Gastrocnemius medialis (tissue), 4 donors: ENCODE measurements at regions not wholly inside any gene's neighbourhood (a gene's known extent, or its start where the extent isn't known, plus 50 kb on each side); places are given as distances from the start of the nearest gene placed in this dataset.

Experiments
- ATAC-seq, 2 donors: fragments of 150-250 bp; one replicate each; pipeline ENCODE4 v1.9.1; 2016
- DNase-seq, 2 donors: peaks; one replicate each; pipeline ENCODE4 v3.0.0-alpha.2; 2019
- H3K27ac ChIP-seq, 4 donors: fragments of 200-600 bp; sonication (generic); 1 replicate in 1 of 4; 2 replicates in 3 of 4; pipeline ENCODE4 v1.5.1; 2016 to 2018; ENCODE audit warnings: mild to moderate bottlenecking in 2 of 4, moderate library complexity in 1 of 4
- H3K27me3 ChIP-seq, 3 donors: fragments of 200-600 bp; sonication (generic) in 2 of 3; 1 replicate in 1 of 3; 2 replicates in 2 of 3; pipeline versions ENCODE4 v1.5.1 to v1.6.0; 2016 to 2019; ENCODE audit warnings: mild to moderate bottlenecking in 1 of 3, moderate library complexity in 1 of 3
- H3K36me3 ChIP-seq, 2 donors: fragments of 200-600 bp; sonication (generic) in 1 of 2; one replicate each; pipeline ENCODE4 v1.5.1; 2017 to 2018
- H3K4me1 ChIP-seq, 2 donors: fragments of 200-600 bp; sonication (generic) in 1 of 2; one replicate each; pipeline ENCODE4 v1.5.1; 2016 to 2017; ENCODE audit warnings: mild to moderate bottlenecking in 2 of 2
- H3K4me3 ChIP-seq, 4 donors: fragments of 200-600 bp; sonication (generic) in 3 of 4; 1 replicate in 1 of 4; 2 replicates in 3 of 4; pipeline ENCODE4 v1.5.1; 2016 to 2019; ENCODE audit warnings: mild to moderate bottlenecking in 2 of 4
- H3K9me3 ChIP-seq, 3 donors: fragments of 200-600 bp; sonication (generic) in 2 of 3; 1 replicate in 1 of 3; 2 replicates in 2 of 3; pipeline ENCODE4 v1.5.1; 2016 to 2019
- POLR2A ChIP-seq, 2 donors: fragments of 450-650 bp; IDR thresholded peaks; one replicate each; pipeline ENCODE4 v1.6.1; 2017; ENCODE audit warnings: antibody characterized with exemption in 2 of 2, mild to moderate bottlenecking in 2 of 2, moderate library complexity in 2 of 2
- in situ Hi-C, 4 donors: fragments of 200-750 bp; cut with MboI; loops; one replicate each; pipeline versions ENCODE4 v1.15.0 to v1.8.0; 2017; ENCODE audit warnings: low sequenced_read_pairs in 4 of 4
- intact Hi-C: fragments of 100-400 bp; cut with DNase I; formaldehyde crosslinking; loops from one replicate; pipeline ENCODE4 v1.15.1; 2023; ENCODE audit warnings: low total_unique reads
- TF ChIP-seq, protein P1 (sequence below), 5 experiments: fragments of 450-650 bp in 3 of 5; fragments of 200-600 bp in 2 of 5; sonication (generic) in 2 of 5; IDR thresholded peaks in 4 of 5; conservative IDR thresholded peaks in 1 of 5; 1 replicate in 4 of 5; 2 replicates in 1 of 5; pipeline ENCODE4 v1.5.1; 2016 to 2019; ENCODE audit warnings: antibody characterized with exemption in 5 of 5, mild to moderate bottlenecking in 3 of 5, moderate library complexity in 3 of 5

DNA sequence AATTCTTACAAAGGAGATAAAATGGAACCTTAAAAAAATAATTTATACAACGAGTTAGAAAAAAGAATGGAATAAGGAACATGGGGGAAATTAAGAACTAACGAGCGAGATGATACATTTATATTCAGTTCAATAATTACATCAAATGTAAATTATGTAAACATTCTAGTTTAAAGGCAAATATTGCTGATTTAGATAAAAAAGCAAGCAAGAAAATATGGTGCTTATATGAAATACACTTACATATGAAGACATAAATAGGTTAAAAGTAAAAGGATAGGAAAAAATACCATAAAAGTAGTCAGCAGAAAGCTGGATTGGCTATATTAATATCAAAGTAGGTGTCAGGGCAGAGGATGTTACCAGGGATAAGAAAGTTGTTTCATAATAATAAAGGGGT lies 127.0 kb upstream of the AHR start:
- no peak for DNase-seq
- no peak overlapping the region for H3K4me3 ChIP-seq
- H3K27ac ChIP-seq: no peak overlapping the region
- H3K27me3 ChIP-seq: no peaks in the 10 kb centered on the region
- ATAC-seq: no peak
- no peak for TF ChIP-seq POLR2A (IDR thresholded peaks at IDR 0.05)
- TF ChIP-seq, protein P1, sequence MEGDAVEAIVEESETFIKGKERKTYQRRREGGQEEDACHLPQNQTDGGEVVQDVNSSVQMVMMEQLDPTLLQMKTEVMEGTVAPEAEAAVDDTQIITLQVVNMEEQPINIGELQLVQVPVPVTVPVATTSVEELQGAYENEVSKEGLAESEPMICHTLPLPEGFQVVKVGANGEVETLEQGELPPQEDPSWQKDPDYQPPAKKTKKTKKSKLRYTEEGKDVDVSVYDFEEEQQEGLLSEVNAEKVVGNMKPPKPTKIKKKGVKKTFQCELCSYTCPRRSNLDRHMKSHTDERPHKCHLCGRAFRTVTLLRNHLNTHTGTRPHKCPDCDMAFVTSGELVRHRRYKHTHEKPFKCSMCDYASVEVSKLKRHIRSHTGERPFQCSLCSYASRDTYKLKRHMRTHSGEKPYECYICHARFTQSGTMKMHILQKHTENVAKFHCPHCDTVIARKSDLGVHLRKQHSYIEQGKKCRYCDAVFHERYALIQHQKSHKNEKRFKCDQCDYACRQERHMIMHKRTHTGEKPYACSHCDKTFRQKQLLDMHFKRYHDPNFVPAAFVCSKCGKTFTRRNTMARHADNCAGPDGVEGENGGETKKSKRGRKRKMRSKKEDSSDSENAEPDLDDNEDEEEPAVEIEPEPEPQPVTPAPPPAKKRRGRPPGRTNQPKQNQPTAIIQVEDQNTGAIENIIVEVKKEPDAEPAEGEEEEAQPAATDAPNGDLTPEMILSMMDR (IDR thresholded peaks at IDR 0.05 in 4 of 5, conservative IDR thresholded peaks at IDR 0.05 in 1 of 5): no peak
- no peaks in the 10 kb centered on the region for H3K36me3 ChIP-seq
- intact Hi-C loops (no loop called here), in situ Hi-C loops (no loop called here)
- H3K4me1 ChIP-seq: no peaks in the 10 kb centered on the region
- H3K9me3 ChIP-seq: no peaks in the 10 kb centered on the region

DNA sequence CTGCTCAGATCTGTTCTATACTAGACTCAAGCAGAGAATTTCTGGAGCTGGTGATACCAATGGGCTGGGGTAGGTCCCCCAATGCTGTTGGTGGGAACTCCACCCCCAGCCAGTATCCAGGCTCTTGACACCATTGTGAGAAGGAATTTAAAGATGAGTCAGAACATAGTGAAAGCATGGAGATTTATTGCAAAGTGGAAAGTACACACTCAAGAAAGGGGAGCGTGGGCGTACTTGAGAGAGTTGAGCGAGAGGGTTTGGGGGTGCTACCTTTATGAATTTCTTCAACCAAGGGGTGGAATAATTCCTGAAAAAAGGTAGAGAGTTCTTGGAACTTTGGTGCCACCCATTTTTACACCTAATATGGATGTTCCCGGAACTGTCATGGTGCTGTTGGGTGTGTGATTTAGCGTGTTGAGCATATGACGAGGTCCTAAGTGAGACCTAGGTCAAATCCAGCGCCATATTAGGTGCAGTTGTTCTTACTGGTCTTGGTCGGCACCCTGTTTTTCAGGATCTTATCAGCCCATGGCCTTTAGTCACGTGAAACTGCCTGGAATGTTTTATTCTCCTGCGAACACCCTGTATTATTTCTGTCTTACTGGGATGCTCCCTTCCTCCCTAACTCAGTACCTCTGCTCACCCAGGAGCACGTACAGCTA lies 122.0 kb upstream of the AHR start:
- TF ChIP-seq, protein P1 (IDR thresholded peaks at IDR 0.05 in 4 of 5, conservative IDR thresholded peaks at IDR 0.05 in 1 of 5): no peak
- TF ChIP-seq POLR2A (IDR thresholded peaks at IDR 0.05): no peak
- Histone ChIP-seq H3K4me3 (no peak overlapping the region), H3K4me1 (no peaks in the 10 kb centered on the region), H3K36me3 (no peaks in the 10 kb centered on the region), H3K27me3 (no peaks in the 10 kb centered on the region), H3K27ac (no peak overlapping the region), H3K9me3 (no peaks in the 10 kb centered on the region)
- ATAC-seq (no peak), DNase-seq (no peak)
- in situ Hi-C loops (no loop called here), intact Hi-C loops (no loop called here)

DNA sequence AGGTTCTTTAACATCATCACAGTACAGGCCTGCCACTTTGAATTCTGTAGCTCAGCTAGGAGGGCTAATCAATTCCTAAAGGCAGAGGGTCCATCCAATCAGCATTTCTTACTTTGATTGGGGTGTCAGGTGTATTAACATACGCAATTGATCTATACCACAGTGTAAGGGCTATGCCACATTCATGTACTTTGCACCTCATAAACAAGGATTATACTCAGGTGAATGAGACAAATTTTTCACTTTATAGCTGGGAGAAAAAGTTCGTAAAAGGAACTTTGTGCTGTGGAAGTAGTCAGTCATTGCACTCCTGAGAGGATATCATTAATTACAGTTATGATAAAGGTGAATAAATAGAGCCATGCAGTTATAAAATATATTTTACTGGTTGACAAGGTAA lies 119.9 kb upstream of the AHR start:
- Histone ChIP-seq H3K27ac (no peak overlapping the region), H3K9me3 (no peaks in the 10 kb centered on the region), H3K36me3 (no peaks in the 10 kb centered on the region), H3K4me1 (no peaks in the 10 kb centered on the region), H3K27me3 (no peaks in the 10 kb centered on the region), H3K4me3 (no peak overlapping the region)
- in situ Hi-C loops: no loop called here
- intact Hi-C loops: no loop called here
- TF ChIP-seq, protein P1 (IDR thresholded peaks at IDR 0.05 in 4 of 5, conservative IDR thresholded peaks at IDR 0.05 in 1 of 5): no peak
- TF ChIP-seq POLR2A (IDR thresholded peaks at IDR 0.05): no peak
- ATAC-seq (no peak), DNase-seq (no peak)

DNA sequence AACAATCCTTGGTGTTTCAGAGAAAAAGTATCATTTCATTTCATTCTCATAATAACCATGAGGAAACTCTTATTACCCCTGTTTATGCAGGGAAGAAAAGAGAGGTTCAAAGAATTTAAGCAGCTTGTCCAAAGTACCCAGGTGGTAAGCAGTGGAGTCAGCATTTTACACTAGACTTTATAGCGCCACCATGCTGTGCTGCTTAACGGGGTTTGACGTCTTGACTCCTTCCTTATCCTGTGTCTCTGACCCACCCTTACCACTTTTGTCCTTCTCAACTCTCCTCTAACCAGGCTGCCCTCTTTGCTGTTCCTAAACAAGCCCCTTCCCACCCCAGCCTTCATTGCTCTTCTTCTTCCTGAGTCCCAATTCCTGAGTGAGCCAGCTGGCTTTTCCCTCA lies 117.0 kb upstream of the AHR start:
- Histone ChIP-seq H3K4me3 (no peak overlapping the region), H3K4me1 (no peaks in the 10 kb centered on the region), H3K9me3 (no peaks in the 10 kb centered on the region), H3K27me3 (no peaks in the 10 kb centered on the region), H3K36me3 (no peaks in the 10 kb centered on the region), H3K27ac (no peak overlapping the region)
- ATAC-seq: no peak
- in situ Hi-C loops (no loop called here), intact Hi-C loops (no loop called here)
- DNase-seq: no peak
- TF ChIP-seq, protein P1 (IDR thresholded peaks at IDR 0.05 in 4 of 5, conservative IDR thresholded peaks at IDR 0.05 in 1 of 5): no peak
- no peak for TF ChIP-seq POLR2A (IDR thresholded peaks at IDR 0.05)
